Hepatocyte (in vitro differentiated cells): ENCODE measurements at regions not wholly inside any gene's neighbourhood (a gene's known extent, or its start where the extent isn't known, plus 50 kb on each side); places are given as distances from the start of the nearest gene placed in this dataset.

Experiments used
- DNase-seq: peaks from one replicate; pipeline ENCODE4 v3.0.0-alpha.2; 2016; ENCODE audit warnings: low spot score
- H2AFZ ChIP-seq: fragments of 200-600 bp; sonication (generic); 2 replicates; pipeline ENCODE4 v1.6.0; 2016; ENCODE audit warnings: antibody characterized with exemption, mild to moderate bottlenecking
- H3K27ac ChIP-seq: fragments of 200-600 bp; sonication (generic); 2 replicates; pipeline ENCODE4 v1.5.1; 2016; ENCODE audit warnings: mild to moderate bottlenecking
- H3K27me3 ChIP-seq: fragments of 200-600 bp; sonication (generic); 2 replicates; pipeline ENCODE4 v1.6.1; 2016
- H3K36me3 ChIP-seq: fragments of 200-600 bp; sonication (generic); replicated peaks from 2 replicates; pipeline ENCODE4 v1.5.1; 2016; ENCODE audit warnings: low read depth; ENCODE audit not compliant: insufficient read depth
- H3K4me1 ChIP-seq: fragments of 200-600 bp; sonication (generic); 2 replicates; pipeline ENCODE4 v1.5.1; 2016; ENCODE audit warnings: mild to moderate bottlenecking, moderate library complexity; ENCODE audit not compliant: insufficient read depth
- H3K4me2 ChIP-seq: fragments of 200-600 bp; sonication (generic); 2 replicates; pipeline ENCODE4 v1.6.0; 2016
- H3K4me3 ChIP-seq: fragments of 200-600 bp; sonication (generic); 2 replicates; pipeline ENCODE4 v1.5.1; 2016; ENCODE audit warnings: mild to moderate bottlenecking
- H3K79me2 ChIP-seq: fragments of 200-600 bp; sonication (generic); 2 replicates; pipeline ENCODE4 v1.6.0; 2017; ENCODE audit warnings: mild to moderate bottlenecking
- H3K9me2 ChIP-seq: fragments of 200-600 bp; sonication (generic); replicated peaks from 2 replicates; pipeline ENCODE4 v1.6.0; 2017; ENCODE audit warnings: mild to moderate bottlenecking; ENCODE audit not compliant: insufficient read depth
- H3K9me3 ChIP-seq: fragments of 200-600 bp; sonication (generic); 2 replicates; pipeline ENCODE4 v1.5.1; 2016; ENCODE audit warnings: low read depth, mild to moderate bottlenecking
- H4K20me1 ChIP-seq: fragments of 200-600 bp; sonication (generic); 2 replicates; pipeline ENCODE4 v1.6.0; 2016; ENCODE audit warnings: mild to moderate bottlenecking; ENCODE audit not compliant: insufficient read depth, poor library complexity, severe bottlenecking
- EZH2 ChIP-seq: fragments of 200-600 bp; sonication (generic); IDR thresholded peaks from 2 replicates; pipeline ENCODE4 v1.6.1; 2016; ENCODE audit warnings: antibody characterized with exemption, mild to moderate bottlenecking, borderline replicate concordance
- EZH2phosphoT487 ChIP-seq: fragments of 200-600 bp; sonication (generic); IDR thresholded peaks from one replicate; pipeline ENCODE4 v1.6.1; 2018; ENCODE audit warnings: antibody characterized with exemption, mild to moderate bottlenecking, low read depth, moderate library complexity; ENCODE audit not compliant: unreplicated experiment, severe bottlenecking
- WGBS: methylation state at CpG from one replicate; pipeline ENCODE4 v1.1.6; 2016; ENCODE audit warnings: low lambda C conversion rate; ENCODE audit errors: missing lambda C conversion rate; 5-methylcytosine and 5-hydroxymethylcytosine counted together
- TF ChIP-seq, protein P1 (sequence below): fragments of 200-600 bp; sonication (generic); IDR thresholded peaks from 2 replicates; pipeline ENCODE4 v1.5.1; 2016; ENCODE audit warnings: antibody characterized with exemption, mild to moderate bottlenecking; ENCODE audit not compliant: poor library complexity

DNA sequence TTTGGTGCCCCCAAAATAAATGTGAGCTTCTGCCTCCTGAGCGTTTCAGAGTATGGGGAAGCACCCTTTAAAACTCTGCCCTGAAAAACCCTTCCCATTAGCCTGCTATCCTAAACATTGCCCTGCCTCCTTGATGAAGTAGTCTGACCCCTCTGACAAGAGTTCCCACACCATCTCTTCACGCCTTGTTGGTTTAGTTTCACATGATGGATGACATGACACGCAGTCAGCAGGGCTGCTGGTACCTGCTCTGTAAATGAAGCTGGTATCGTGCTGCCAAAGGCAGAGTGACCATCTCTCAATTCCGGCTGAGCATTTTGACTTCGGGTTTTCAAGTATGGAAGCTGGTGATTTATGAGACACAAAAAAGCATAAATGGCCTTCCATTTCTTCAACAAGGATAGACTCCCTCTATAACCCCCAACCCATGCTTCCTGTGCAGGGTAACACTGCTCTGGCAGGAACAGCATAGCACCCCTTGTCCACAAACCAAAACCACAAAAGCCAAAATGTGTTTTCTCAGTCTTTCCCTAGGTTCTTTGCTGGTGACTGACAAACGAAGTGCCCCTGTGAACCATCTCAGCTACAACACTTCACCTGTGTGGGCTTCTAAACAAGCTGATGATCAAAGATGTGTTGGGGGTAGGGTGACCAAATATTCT is 444.6 kb downstream of the NUF2 start:
- Histone ChIP-seq H3K4me3 (no peak overlapping the region), H3K4me1 (no peaks in the 10 kb centered on the region), H3K36me3 (no peaks in the 10 kb centered on the region), H3K27me3 (no peaks in the 10 kb centered on the region), H3K27ac (no peak overlapping the region), H2AFZ (no peak overlapping the region), H3K9me3 (no peaks in the 10 kb centered on the region), H3K9me2 (no peaks in the 10 kb centered on the region), H3K4me2 (no peak overlapping the region), H4K20me1 (no peaks in the 10 kb centered on the region), H3K79me2 (no peaks in the 10 kb centered on the region)
- WGBS, result 87% methylated on average over 7 of the region's 7 CpGs
- TF ChIP-seq EZH2phosphoT487, result no peak
- TF ChIP-seq EZH2, result no peak
- TF ChIP-seq, protein P1, sequence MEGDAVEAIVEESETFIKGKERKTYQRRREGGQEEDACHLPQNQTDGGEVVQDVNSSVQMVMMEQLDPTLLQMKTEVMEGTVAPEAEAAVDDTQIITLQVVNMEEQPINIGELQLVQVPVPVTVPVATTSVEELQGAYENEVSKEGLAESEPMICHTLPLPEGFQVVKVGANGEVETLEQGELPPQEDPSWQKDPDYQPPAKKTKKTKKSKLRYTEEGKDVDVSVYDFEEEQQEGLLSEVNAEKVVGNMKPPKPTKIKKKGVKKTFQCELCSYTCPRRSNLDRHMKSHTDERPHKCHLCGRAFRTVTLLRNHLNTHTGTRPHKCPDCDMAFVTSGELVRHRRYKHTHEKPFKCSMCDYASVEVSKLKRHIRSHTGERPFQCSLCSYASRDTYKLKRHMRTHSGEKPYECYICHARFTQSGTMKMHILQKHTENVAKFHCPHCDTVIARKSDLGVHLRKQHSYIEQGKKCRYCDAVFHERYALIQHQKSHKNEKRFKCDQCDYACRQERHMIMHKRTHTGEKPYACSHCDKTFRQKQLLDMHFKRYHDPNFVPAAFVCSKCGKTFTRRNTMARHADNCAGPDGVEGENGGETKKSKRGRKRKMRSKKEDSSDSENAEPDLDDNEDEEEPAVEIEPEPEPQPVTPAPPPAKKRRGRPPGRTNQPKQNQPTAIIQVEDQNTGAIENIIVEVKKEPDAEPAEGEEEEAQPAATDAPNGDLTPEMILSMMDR, result no peak
- DNase-seq, result no peak

- H3K27me3 ChIP-seq, result no peaks in the 10 kb centered on the region
- no peaks in the 10 kb centered on the region for H3K9me2 ChIP-seq
- 73% methylated on average over 5 of the region's 5 CpGs for WGBS
- no peaks in the 10 kb centered on the region for H4K20me1 ChIP-seq
- TF ChIP-seq, protein P1, result no peak
- no peaks in the 10 kb centered on the region for H3K4me1 ChIP-seq
- no peak overlapping the region for H3K4me3 ChIP-seq
- no peaks in the 10 kb centered on the region for H3K79me2 ChIP-seq
- DNase-seq, result no peak
- H3K27ac ChIP-seq, result no peak overlapping the region
- no peak overlapping the region for H3K4me2 ChIP-seq
- H2AFZ ChIP-seq, result no peak overlapping the region
- no peaks in the 10 kb centered on the region for H3K36me3 ChIP-seq
- no peaks in the 10 kb centered on the region for H3K9me3 ChIP-seq
Observed at GRCh38 chr1:163768576-163768975, 446.8 kb downstream of the NUF2 start.

DNA sequence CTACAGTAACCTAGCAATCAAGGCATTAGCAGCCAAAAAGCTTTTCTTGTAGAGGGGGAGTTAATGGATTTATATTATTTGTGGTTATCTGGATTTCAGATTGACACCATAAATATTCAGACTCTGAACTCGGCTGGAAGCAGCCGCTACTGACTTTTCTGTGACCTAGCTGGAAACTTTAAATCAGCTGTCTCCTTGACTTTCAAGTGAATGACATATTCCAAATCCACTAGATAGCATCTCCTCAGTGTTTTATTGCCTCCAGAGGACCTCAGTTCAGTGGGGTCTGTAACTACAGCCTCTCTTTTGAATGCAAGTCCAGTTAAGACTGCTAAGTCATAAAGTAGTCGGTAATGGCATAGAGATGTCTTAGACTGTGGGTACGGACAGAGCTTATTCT is 448.5 kb downstream of the NUF2 start:
- Histone ChIP-seq H4K20me1 (no peaks in the 10 kb centered on the region), H3K36me3 (no peaks in the 10 kb centered on the region), H3K9me3 (no peaks in the 10 kb centered on the region), H3K4me2 (no peak overlapping the region), H3K79me2 (no peaks in the 10 kb centered on the region), H2AFZ (no peak overlapping the region), H3K4me1 (no peaks in the 10 kb centered on the region), H3K27me3 (no peaks in the 10 kb centered on the region), H3K9me2 (no peaks in the 10 kb centered on the region), H3K27ac (no peak overlapping the region), H3K4me3 (no peak overlapping the region)
- DNase-seq, result no peak
- TF ChIP-seq EZH2 (no peak), EZH2phosphoT487 (no peak)
- TF ChIP-seq, protein P1, result no peak
- 39% methylated on average over 4 of the region's 4 CpGs for WGBS

GRCh38 chr1:163771637-163772036 is 449.9 kb downstream of the NUF2 start:
- H3K4me3 ChIP-seq, result no peak overlapping the region
- no peaks in the 10 kb centered on the region for H3K79me2 ChIP-seq
- H4K20me1 ChIP-seq, result no peaks in the 10 kb centered on the region
- no peak overlapping the region for H2AFZ ChIP-seq
- no peak for DNase-seq
- H3K36me3 ChIP-seq, result no peaks in the 10 kb centered on the region
- TF ChIP-seq EZH2 (no peak), EZH2phosphoT487 (no peak)
- TF ChIP-seq, protein P1, result no peak
- H3K27ac ChIP-seq, result no peak overlapping the region
- WGBS, result 52% methylated on average over 2 of the region's 2 CpGs
- no peaks in the 10 kb centered on the region for H3K27me3 ChIP-seq
- no peaks in the 10 kb centered on the region for H3K9me2 ChIP-seq
- H3K4me2 ChIP-seq, result no peak overlapping the region
- H3K4me1 ChIP-seq, result no peaks in the 10 kb centered on the region
- H3K9me3 ChIP-seq, result no peaks in the 10 kb centered on the region
